GM19240 (cell line): ENCODE measurements at regions not wholly inside any gene's neighbourhood (a gene's known extent, or its start where the extent isn't known, plus 50 kb on each side); places are given as distances from the start of the nearest gene placed in this dataset.

ENCODE experiments used
- DNase-seq: peaks from one replicate; pipeline ENCODE4 v3.0.0; 2011; ENCODE audit warnings: low spot score; ENCODE audit not compliant: insufficient read length

- DNase-seq: no peak
Observed at GRCh38 chr18:41265047-41265446, 690.0 kb upstream of the PIK3C3 start.

GRCh38 chr18:41263956-41264355, 691.1 kb upstream of the PIK3C3 start:
- no peak for DNase-seq

- DNase-seq: no peak
Observed at GRCh38 chr18:41262688-41263087, 692.3 kb upstream of the PIK3C3 start.

GRCh38 chr18:41244591-41245037, 710.4 kb upstream of the PIK3C3 start:
- no peak for DNase-seq

GRCh38 chr18:41237317-41237716, 717.7 kb upstream of the PIK3C3 start:
- DNase-seq: no peak

- DNase-seq: no peak
Observed at GRCh38 chr18:41231681-41232080, 723.4 kb upstream of the PIK3C3 start.

GRCh38 chr18:41227993-41228392, 727.0 kb upstream of the PIK3C3 start:
- no peak for DNase-seq

- DNase-seq: no peak
Observed at GRCh38 chr18:41226911-41227310, 728.1 kb upstream of the PIK3C3 start.

- DNase-seq: no peak
Observed at GRCh38 chr18:41226186-41226585, 728.8 kb upstream of the PIK3C3 start.

GRCh38 chr18:41216341-41217003, 738.6 kb upstream of the PIK3C3 start:
- DNase-seq: no peak

GRCh38 chr18:41207706-41208105, 747.3 kb upstream of the PIK3C3 start:
- DNase-seq: no peak

GRCh38 chr18:41206341-41206830, 748.6 kb upstream of the PIK3C3 start:
- DNase-seq: no peak

- DNase-seq: no peak
Observed at GRCh38 chr18:41199212-41199611, 755.8 kb upstream of the PIK3C3 start.

- DNase-seq: no peak
Observed at GRCh38 chr18:41197967-41198366, 757.1 kb upstream of the PIK3C3 start.

GRCh38 chr18:41170346-41170745, 784.7 kb upstream of the PIK3C3 start:
- DNase-seq: no peak

GRCh38 chr18:41165625-41166024, 789.4 kb upstream of the PIK3C3 start:
- DNase-seq: no peak

- no peak for DNase-seq
Observed at GRCh38 chr18:41162781-41163180, 792.3 kb upstream of the PIK3C3 start.

- no peak for DNase-seq
Observed at GRCh38 chr18:41162191-41162590, 792.8 kb upstream of the PIK3C3 start.

- no peak for DNase-seq
Observed at GRCh38 chr18:41155910-41156851, 798.9 kb upstream of the PIK3C3 start.

GRCh38 chr18:41155025-41155424, 800.0 kb upstream of the PIK3C3 start:
- DNase-seq: no peak

GRCh38 chr18:41153871-41154270, 801.2 kb upstream of the PIK3C3 start:
- no peak for DNase-seq

GRCh38 chr18:41150316-41150715, 804.7 kb upstream of the PIK3C3 start:
- DNase-seq: no peak
